T-helper 1 cell (primary cell): ENCODE measurements at regions not wholly inside any gene's neighbourhood (a gene's known extent, or its start where the extent isn't known, plus 50 kb on each side); places are given as distances from the start of the nearest gene placed in this dataset.

Experiments used
- DNase-seq, 5 donors: peaks; one replicate each; pipeline ENCODE4 v3.0.0-alpha.2; 2012 to 2020

GRCh38 chr13:31442571-31442970 lies 242.8 kb downstream of the B3GLCT start:
- no peak for DNase-seq

GRCh38 chr13:31444266-31444856 lies 244.6 kb downstream of the B3GLCT start:
- no peak for DNase-seq

GRCh38 chr13:31452525-31452924 lies 252.8 kb downstream of the B3GLCT start:
- DNase-seq, result no peak

DNA sequence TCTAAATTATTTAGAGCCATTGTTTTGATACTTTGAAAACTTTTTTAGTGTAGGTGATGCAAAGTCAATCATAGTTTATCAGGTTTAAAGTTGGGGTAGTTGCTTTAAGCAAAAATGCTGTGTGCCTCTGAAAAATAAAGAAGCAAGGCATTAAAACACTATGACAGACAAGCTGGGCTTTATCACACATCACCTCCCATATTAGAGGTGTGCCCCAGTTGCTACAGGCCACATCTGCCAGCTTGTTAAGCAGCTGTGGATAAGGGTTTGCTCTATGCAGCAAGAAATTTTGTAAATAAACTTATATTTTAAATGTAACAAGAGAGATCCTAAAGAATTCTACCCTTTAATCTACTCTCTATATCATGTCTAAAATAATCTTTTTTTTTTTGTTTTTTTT lies 255.8 kb downstream of the B3GLCT start:
- no peak for DNase-seq

DNA sequence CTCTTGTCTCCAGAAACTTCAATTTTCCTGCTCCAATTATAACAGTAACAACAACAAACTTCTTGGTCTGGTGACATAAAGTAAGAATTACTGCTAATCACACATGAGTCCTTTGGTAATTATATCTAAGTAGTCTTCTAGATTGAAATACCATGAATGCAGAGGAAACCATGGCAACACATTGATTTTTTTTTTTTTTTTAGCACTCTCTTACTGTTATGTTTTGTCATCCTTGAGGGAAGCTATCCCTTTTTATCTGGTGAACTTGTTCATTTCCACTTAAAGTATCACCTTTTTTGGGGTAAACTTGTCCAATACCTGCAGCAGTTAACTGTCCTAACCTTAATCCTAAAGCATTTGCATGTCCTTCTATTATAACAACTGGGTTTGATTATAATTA lies 256.3 kb downstream of the B3GLCT start:
- DNase-seq, result no peak

GRCh38 chr13:31460061-31460460 lies 260.3 kb downstream of the B3GLCT start:
- no peak for DNase-seq

- DNase-seq, result no peak
These were observed 262.1 kb downstream of the B3GLCT start for GRCh38 chr13:31461923-31462322.

- DNase-seq, result no peak
These were observed 263.0 kb downstream of the B3GLCT start for GRCh38 chr13:31462766-31463165.

- DNase-seq, result no peak
These were observed 268.5 kb downstream of the B3GLCT start for GRCh38 chr13:31468114-31468902.

DNA sequence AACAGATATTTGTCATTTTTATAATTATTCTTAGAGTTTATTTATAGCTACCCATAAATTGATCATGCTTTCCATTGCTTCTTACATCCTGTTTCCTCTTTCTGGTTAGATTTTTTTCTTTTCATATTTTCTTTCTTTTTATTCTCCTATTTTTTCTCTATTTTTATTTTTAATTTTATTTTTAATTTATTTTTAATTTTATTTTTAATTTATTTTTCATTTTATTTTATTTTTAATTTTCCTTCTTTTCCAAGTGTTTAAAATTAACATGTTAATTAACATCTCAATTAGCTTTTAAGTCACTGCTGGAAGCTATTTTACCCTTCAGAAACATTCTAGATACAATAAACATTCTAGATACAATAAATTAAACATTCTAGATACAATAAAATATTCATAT lies 269.6 kb downstream of the B3GLCT start:
- DNase-seq, result no peak

DNA sequence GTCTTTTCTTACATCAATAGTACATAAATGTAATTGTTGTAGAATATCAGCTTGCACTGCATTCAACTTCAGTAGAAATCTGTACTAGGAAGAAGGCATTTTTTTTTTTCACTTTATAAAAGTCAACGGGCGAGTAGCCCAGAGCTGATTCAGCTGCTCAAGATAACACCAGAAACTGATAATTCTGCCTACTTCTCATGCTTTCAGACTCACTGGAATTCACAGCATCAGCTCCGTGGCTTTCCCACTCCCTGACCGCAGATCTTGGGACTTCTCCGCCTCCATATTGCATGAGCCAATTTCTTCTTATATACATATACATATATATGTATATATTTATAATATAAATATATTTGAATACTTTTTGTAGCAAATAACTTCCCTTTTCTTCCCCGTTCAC lies 263.1 kb upstream of the RXFP2 start:
- no peak for DNase-seq

DNA sequence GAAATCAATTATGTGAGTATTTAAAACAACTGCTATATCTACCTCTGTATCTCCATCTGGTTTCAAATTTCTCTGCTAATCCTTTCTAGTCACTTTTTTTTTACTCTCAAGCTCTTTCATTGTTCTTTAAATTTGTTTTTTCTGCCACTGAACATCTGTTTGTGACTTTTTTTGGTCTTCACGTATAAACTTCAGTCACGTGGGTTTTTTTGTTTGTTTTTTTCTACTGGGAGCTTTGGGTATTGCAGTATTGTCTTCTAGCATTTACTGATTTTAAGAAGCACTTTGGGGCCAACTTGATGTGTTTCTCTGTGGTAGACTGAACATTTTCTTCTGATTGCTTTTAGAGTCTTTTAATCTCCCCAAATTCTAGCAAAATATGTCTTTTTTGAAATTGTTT lies 262.6 kb upstream of the RXFP2 start:
- DNase-seq, result no peak

DNA sequence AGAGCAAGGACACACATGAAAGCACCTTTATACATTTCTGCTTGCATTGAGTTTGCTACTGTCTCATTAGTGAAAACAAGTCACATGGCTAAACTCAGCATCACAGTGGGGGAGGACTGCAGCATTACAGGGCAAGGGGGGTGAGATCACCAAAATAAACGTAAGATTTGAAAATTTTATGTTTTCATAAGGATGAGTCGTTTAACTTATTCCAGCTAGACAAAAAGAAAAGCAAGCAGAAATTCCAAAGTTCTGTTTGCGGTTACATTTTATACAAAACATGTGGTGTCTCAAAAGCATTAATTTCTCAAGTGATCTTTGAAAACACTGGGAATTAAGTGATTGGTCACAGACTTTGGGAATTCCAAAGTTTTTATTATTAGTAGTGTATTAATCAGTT lies 261.4 kb upstream of the RXFP2 start:
- no peak for DNase-seq

DNA sequence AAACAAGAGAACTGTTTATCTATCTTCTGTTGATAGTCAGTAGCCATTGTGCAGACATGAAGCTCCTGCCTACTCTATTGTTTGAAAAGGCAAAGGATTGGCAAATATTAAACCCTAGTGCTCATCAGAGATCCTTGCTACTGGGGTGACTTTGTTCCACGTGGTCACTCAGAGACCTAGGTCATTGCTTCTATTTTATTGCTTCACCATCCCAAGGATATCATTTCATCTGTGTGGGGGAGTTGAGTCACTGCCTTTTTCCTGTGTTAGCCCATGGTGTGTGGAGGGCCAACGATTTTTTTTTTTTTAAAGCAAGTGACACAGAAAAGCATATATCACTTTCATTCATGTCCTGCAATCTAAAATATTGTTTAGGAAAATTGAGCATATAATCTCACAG lies 254.1 kb upstream of the RXFP2 start:
- no peak for DNase-seq

- DNase-seq, result no peak
These were observed 253.7 kb upstream of the RXFP2 start for GRCh38 chr13:31485651-31486051.

- DNase-seq, result no peak
These were observed 244.0 kb upstream of the RXFP2 start for GRCh38 chr13:31495336-31495735.

DNA sequence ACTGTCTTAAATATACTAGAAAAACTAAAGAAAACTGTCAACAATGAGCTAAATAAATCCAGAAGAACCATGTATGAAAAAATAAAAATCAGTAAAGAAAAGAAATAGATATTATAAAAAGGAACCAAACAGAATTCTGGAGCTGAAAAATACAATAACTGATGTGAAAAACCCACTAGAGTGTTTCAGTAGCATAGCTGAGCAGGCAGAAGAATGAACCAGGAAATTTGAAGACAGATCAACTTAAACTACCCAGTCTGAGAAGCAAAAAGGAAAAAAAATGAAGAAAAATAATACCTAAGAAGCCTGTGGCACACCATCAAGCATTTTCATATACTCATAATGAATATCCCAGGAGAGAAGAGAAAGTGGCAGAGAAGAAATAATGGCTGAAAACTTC lies 240.1 kb upstream of the RXFP2 start:
- no peak for DNase-seq

DNA sequence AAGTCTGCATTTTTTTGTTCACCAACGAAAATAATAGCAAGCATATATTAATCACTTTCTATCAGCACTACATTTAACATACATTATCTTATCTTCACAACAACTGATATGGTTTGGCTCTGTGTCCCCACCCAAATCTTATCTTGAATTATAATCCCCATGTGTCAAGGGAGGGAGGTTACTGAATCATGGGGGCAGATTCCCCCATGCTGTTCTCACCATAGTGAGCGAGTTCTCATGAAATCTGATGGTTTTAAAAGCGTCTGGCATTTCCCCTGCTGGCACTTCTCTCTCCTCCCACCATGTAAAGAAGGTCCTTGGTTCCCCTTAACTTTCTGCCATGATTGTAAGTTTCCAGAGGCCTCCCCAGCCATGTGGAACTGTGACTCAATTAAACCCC lies 235.7 kb upstream of the RXFP2 start:
- DNase-seq, result no peak

DNA sequence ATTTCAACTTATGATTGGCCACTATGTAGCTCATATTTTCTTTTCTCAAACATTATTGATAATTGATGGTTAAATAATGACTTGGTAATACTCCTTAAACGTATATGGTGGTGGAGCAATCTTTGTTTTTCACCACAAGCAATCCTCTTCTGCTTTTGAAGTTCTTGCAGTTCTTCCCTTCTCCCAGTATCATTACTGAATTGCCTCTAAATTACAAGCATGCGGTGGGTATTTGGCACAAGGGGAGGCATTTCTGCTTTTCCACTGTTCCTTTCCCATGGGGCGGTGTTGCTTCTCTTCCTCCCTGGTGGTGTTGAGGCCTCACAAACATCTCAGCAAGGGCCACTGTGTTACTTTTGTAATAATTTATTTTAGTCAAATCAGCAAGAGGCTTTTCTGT lies 234.4 kb upstream of the RXFP2 start:
- DNase-seq, result no peak

GRCh38 chr13:31512331-31512730 lies 227.0 kb upstream of the RXFP2 start:
- DNase-seq, result no peak

DNA sequence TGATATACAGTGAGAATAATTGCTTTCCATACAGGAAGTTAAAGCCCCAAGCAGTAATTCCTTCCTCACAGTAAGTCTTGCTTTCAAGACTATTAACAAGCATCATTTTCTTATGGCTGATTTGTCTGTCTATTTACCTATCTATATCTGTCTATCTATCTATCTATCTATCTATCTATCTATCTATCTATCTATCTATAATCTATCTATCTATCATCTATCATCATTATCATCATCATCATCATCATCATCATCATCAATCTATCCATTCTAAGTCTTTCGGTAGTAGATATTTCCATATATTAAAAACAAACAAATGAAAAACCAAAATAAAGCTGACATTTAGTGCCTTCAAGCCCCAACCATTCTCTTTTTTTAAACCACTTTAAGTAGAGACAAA lies 224.4 kb upstream of the RXFP2 start:
- no peak for DNase-seq

GRCh38 chr13:31515427-31515826 lies 223.9 kb upstream of the RXFP2 start:
- DNase-seq, result no peak

DNA sequence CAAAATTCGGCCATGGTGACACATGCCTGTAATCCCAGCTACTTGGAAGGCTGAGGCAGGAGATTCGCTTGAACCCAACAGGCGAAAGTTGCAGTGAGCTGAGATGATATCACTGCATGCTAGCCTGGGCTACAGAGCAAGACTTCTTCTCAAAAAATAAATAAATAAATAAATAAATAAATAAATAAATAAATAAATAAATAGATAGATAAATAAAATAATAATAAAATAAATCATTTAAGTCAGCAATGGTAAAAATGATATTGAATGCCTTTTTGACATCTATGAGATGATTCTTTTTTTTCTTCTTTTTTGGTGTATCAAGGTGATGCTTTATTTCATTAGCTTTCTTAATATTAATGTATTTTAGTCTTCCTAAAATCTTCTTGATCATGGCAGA lies 221.7 kb upstream of the RXFP2 start:
- DNase-seq, result no peak

- no peak for DNase-seq
These were observed 220.7 kb upstream of the RXFP2 start for GRCh38 chr13:31518645-31519044.

DNA sequence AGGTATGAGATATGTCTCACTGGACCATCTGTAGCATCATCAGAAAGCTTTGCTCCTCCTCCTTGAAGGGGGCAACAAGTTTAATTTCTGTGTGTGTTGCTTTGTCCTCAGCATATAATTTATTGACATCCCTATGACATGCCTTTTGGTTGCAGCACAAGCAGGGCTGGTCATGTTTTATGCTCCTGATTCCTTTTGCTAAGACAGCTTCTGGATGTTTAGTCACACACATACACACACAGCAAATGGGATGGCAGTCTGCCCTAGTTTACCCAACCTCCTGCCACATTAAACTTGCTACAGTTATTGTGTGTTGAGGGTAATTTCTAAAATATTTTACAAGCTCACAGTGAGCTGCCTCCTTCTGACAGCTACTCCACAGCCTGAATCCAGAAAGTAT lies 217.9 kb upstream of the RXFP2 start:
- no peak for DNase-seq
